Keratinocyte (primary cell): ENCODE measurements at regions not wholly inside any gene's neighbourhood (a gene's known extent, or its start where the extent isn't known, plus 50 kb on each side); places are given as distances from the start of the nearest gene placed in this dataset.

Source experiments
- CTCF ChIP-seq, 3 experiments: IDR thresholded peaks in 1 of 3; conservative IDR thresholded peaks in 1 of 3; optimal IDR thresholded peaks in 1 of 3; 2 replicates in 2 of 3; 3 replicates in 1 of 3; pipeline versions ENCODE3 to v1.5.1; 2011; ENCODE audit warnings: low read length in 3 of 3, mild to moderate bottlenecking in 3 of 3, moderate library complexity in 2 of 3, control low read depth in 1 of 3, inconsistent platforms in 1 of 3; ENCODE audit not compliant: insufficient read depth in 2 of 3; ENCODE audit errors: extremely low read depth in 1 of 3
- EZH2 ChIP-seq: IDR thresholded peaks from one replicate; pipeline ENCODE4 v1.6.1; 2012; ENCODE audit warnings: inconsistent platforms, mild to moderate bottlenecking, low read length, moderate library complexity

- TF ChIP-seq CTCF (optimal IDR thresholded peaks at IDR 0.05 in 1 of 3, IDR thresholded peaks at IDR 0.05 in 1 of 3, conservative IDR thresholded peaks at IDR 0.05 in 1 of 3; ENCODE audit: extremely low read depth in 1 of 3, insufficient read depth in 2 of 3, low read length in 3 of 3) (no peak), EZH2 (no peak)
Measured at GRCh38 chr1:218802799-218803198, 370.9 kb upstream of the LYPLAL1 start.
